B cell (primary cell): ENCODE measurements at regions not wholly inside any gene's neighbourhood (a gene's known extent, or its start where the extent isn't known, plus 50 kb on each side); places are given as distances from the start of the nearest gene placed in this dataset.

Source experiments
- ATAC-seq: fragments of 200-7000 bp; cut with Tn5 transposase; one replicate; pipeline ENCODE4 v1.10.0; 2021; ENCODE audit warnings: low read depth, mild to moderate bottlenecking, moderate number of reproducible peaks, moderate library complexity
- CTCF ChIA-PET: fragments of 350-600 bp; sonication (Branson Sonifier 250); formaldehyde crosslinking; loops from one replicate; lab custom pipeline; 2021; ENCODE audit warnings: antibody characterized with exemption, inconsistent platforms; lab: Charles Lee
- POLR2A ChIA-PET: fragments of 350-600 bp; sonication (Branson Sonifier 250); formaldehyde crosslinking; loops from one replicate; lab custom pipeline; 2021; ENCODE audit warnings: antibody characterized with exemption; lab: Charles Lee
- DNase-seq: peaks from one replicate; pipeline ENCODE4 v3.0.0; 2013
- H2AFZ ChIP-seq: 2 replicates; pipeline ENCODE4 v1.6.1; 2012; ENCODE audit warnings: mild to moderate bottlenecking, low read depth, low read length; ENCODE audit not compliant: insufficient read depth, poor library complexity, severe bottlenecking
- H3K27ac ChIP-seq, 2 donors: 1 replicate in 1 of 2; 2 replicates in 1 of 2; pipeline ENCODE4 v1.5.1; 2012 to 2013; ENCODE audit warnings: low read length in 2 of 2, mild to moderate bottlenecking in 2 of 2, moderate library complexity in 1 of 2
- H3K27me3 ChIP-seq, 4 experiments: fragments of 200-600 bp in 1 of 4; sonication (generic) in 1 of 4; replicated peaks in 1 of 4; 1 replicate in 2 of 4; 2 replicates in 2 of 4; pipeline versions ENCODE4 v1.6.1 to v1.7.0; 2013 to 2016; ENCODE audit warnings: low read length in 3 of 4, mild to moderate bottlenecking in 2 of 4, mixed read lengths in 1 of 4, moderate library complexity in 1 of 4; ENCODE audit not compliant: insufficient read depth in 4 of 4, control insufficient read depth in 3 of 4; ENCODE audit errors: control extremely low read depth in 1 of 4
- H3K36me3 ChIP-seq, 2 experiments: replicated peaks in 1 of 2; 1 replicate in 1 of 2; 2 replicates in 1 of 2; pipeline versions ENCODE4 v1.6.1 to v1.7.1; 2013; ENCODE audit warnings: low read length in 1 of 2; ENCODE audit not compliant: insufficient read depth in 2 of 2, control insufficient read depth in 1 of 2; ENCODE audit errors: control extremely low read depth in 1 of 2, extremely low read depth in 1 of 2
- H3K4me1 ChIP-seq, 2 donors: fragments of 200-600 bp in 1 of 2; sonication (generic) in 1 of 2; 1 replicate in 1 of 2; 2 replicates in 1 of 2; pipeline versions ENCODE4 v1.5.1 to v1.6.1; 2013 to 2017; ENCODE audit warnings: low read length in 2 of 2; ENCODE audit not compliant: control insufficient read depth in 2 of 2, insufficient read depth in 2 of 2
- H3K4me2 ChIP-seq: replicated peaks from 2 replicates; pipeline ENCODE3; 2012; ENCODE audit warnings: mild to moderate bottlenecking, low read depth, low read length; ENCODE audit not compliant: poor library complexity, severe bottlenecking
- H3K4me3 ChIP-seq, 5 experiments: fragments of 200-600 bp in 1 of 5; sonication (generic) in 1 of 5; 1 replicate in 3 of 5; 2 replicates in 2 of 5; pipeline versions ENCODE4 v1.5.1 to v1.7.0; 2011 to 2016; ENCODE audit warnings: low read length in 4 of 5, mild to moderate bottlenecking in 4 of 5, low read depth in 2 of 5, control low read depth in 1 of 5, moderate library complexity in 1 of 5; ENCODE audit not compliant: insufficient read depth in 1 of 5; ENCODE audit errors: control extremely low read depth in 1 of 5, extremely low read depth in 1 of 5
- H3K79me2 ChIP-seq: fragments of 200-600 bp; sonication (generic); one replicate; pipeline ENCODE4 v1.6.0; 2016; ENCODE audit warnings: low read length; ENCODE audit not compliant: control insufficient read depth, insufficient read depth
- H3K9ac ChIP-seq: fragments of 200-600 bp; sonication (generic); 2 replicates; pipeline ENCODE4 v1.6.1; 2017; ENCODE audit warnings: mild to moderate bottlenecking, low read length, moderate library complexity
- H3K9me3 ChIP-seq, 3 donors: one replicate each; pipeline versions ENCODE4 v1.6.1 to v1.7.1; 2013; ENCODE audit warnings: low read length in 2 of 3; ENCODE audit not compliant: control insufficient read depth in 2 of 3, insufficient read depth in 1 of 3; ENCODE audit errors: control extremely low read depth in 1 of 3
- H4K20me1 ChIP-seq: 2 replicates; pipeline ENCODE4 v1.6.0; 2012; ENCODE audit warnings: mild to moderate bottlenecking, low read length; ENCODE audit not compliant: insufficient read depth, control insufficient read depth, poor library complexity, severe bottlenecking
- H3K27ac Mint-ChIP-seq: one replicate; pipeline ENCODE4 v1.8.0; 2021; ENCODE audit warnings: mixed read lengths
- H3K27me3 Mint-ChIP-seq: one replicate; pipeline ENCODE4 v1.8.0; 2021; ENCODE audit warnings: mixed read lengths
- H3K4me1 Mint-ChIP-seq: one replicate; pipeline ENCODE4 v1.8.0; 2021; ENCODE audit warnings: mixed read lengths
- H3K4me3 Mint-ChIP-seq: one replicate; pipeline ENCODE4 v1.8.0; 2021; ENCODE audit warnings: mixed read lengths
- H3K9me3 Mint-ChIP-seq: one replicate; pipeline ENCODE4 v1.8.0; 2022; ENCODE audit warnings: mixed read lengths; ENCODE audit not compliant: insufficient read depth
- CTCF ChIP-seq: fragments of 200-600 bp; IDR thresholded peaks from one replicate; pipeline ENCODE4 v1.8.0; 2022; ENCODE audit warnings: antibody characterized with exemption, mild to moderate bottlenecking
- EZH2 ChIP-seq: IDR thresholded peaks from 2 replicates; pipeline ENCODE4 v1.6.1; 2012; ENCODE audit warnings: borderline replicate concordance, low read depth, mild to moderate bottlenecking, moderate library complexity, low read length; ENCODE audit not compliant: insufficient read depth, poor library complexity, severe bottlenecking
- WGBS: methylation state at CpG from one replicate; pipeline ENCODE4 v1.1.5; 2013; ENCODE audit warnings: missing lambda C conversion rate; ENCODE audit not compliant: insufficient coverage; 5-methylcytosine and 5-hydroxymethylcytosine counted together
- intact Hi-C: fragments of 100-400 bp; cut with micrococcal nuclease; formaldehyde crosslinking; loops from one replicate; pipeline ENCODE4 v1.10.0; 2022

- 90% methylated on average over 2 of the region's 10 CpGs for WGBS
- Histone ChIP-seq H3K79me2 (no peaks in the 10 kb centered on the region), H2AFZ (no peak overlapping the region), H3K9me3 (no peaks in the 10 kb centered on the region), H3K4me1 (no peaks in the 10 kb centered on the region), H3K27me3 (no peaks in the 10 kb centered on the region), H3K27ac (no peak overlapping the region), H3K4me3 (no peak overlapping the region), H3K4me2 (no peak overlapping the region), H4K20me1 (no peaks in the 10 kb centered on the region), H3K36me3 (no peaks in the 10 kb centered on the region), H3K9ac (no peak overlapping the region)
- H3K4me3 Mint-ChIP-seq: no peak overlapping the region
- H3K9me3 Mint-ChIP-seq: no peaks in the 10 kb centered on the region
- H3K27ac Mint-ChIP-seq: no peak overlapping the region
- no peak for TF ChIP-seq CTCF
- TF ChIP-seq EZH2: no peak
- peaks cover 5% of the 10 kb centered on the region for H3K4me1 Mint-ChIP-seq
- H3K27me3 Mint-ChIP-seq: peaks cover 13% of the 10 kb centered on the region
- intact Hi-C loops: no loop called here
- ChIA-PET POLR2A (no interaction called here), CTCF (interaction anchor here (1.8 kb wide), 1 partner anchor 201 kb away, joined by 4 read pairs; no protein-coding TSS in a partner anchor)
- no peak for ATAC-seq
- DNase-seq: no peak
Observed at GRCh38 chr9:79975621-79976256, 404.0 kb downstream of the TLE4 start.

GRCh38 chr9:79974806-79975422 lies 403.1 kb downstream of the TLE4 start:
- Histone ChIP-seq H3K79me2 (no peaks in the 10 kb centered on the region), H3K27ac (no peak overlapping the region), H3K9ac (no peak overlapping the region), H3K9me3 (no peaks in the 10 kb centered on the region), H3K4me2 (no peak overlapping the region), H2AFZ (no peak overlapping the region), H3K4me1 (peaks cover 0 to 5% of the 10 kb centered on the region in 2 donors), H3K36me3 (no peaks in the 10 kb centered on the region), H3K4me3 (no peak overlapping the region), H4K20me1 (no peaks in the 10 kb centered on the region), H3K27me3 (no peaks in the 10 kb centered on the region)
- Mint-ChIP-seq H3K27me3 (peaks cover 13% of the 10 kb centered on the region), H3K4me3 (no peak overlapping the region), H3K4me1 (peaks cover 6% of the 10 kb centered on the region), H3K9me3 (no peaks in the 10 kb centered on the region), H3K27ac (no peak overlapping the region)
- no peak for DNase-seq
- ATAC-seq: no peak
- CTCF ChIA-PET: no interaction called here
- 82% methylated on average over 3 of the region's 12 CpGs for WGBS
- intact Hi-C loops: no loop called here
- TF ChIP-seq CTCF (no peak), EZH2 (no peak)
- POLR2A ChIA-PET: no interaction called here
